ENCODE measurements at regions not wholly inside any gene's neighbourhood (a gene's known extent, or its start where the extent isn't known, plus 50 kb on each side); places are given as distances from the start of the nearest gene placed in this dataset.

- H4K20me1 ChIP-seq (ENCODE audit: control insufficient read depth, insufficient read depth, low read length, poor library complexity, severe bottlenecking), result no peaks in the 10 kb centered on the region
- intact Hi-C loops (cut with micrococcal nuclease), result no loop called here
- Mint-ChIP-seq H3K4me3 (no peak overlapping the region), H3K9me3 (ENCODE audit: insufficient read depth) (peaks cover 3% of the 10 kb centered on the region), H3K27me3 (peaks cover 3% of the 10 kb centered on the region), H3K27ac (no peak overlapping the region), H3K4me1 (no peaks in the 10 kb centered on the region)
- TF ChIP-seq CTCF (IDR thresholded peaks at IDR 0.05) (no peak), EZH2 (IDR thresholded peaks at IDR 0.05; ENCODE audit: borderline replicate concordance, insufficient read depth, low read depth, low read length, poor library complexity, severe bottlenecking) (no peak)
- no peak overlapping the region for H3K4me3 ChIP-seq (ENCODE audit: control extremely low read depth in 1 of 5, extremely low read depth in 1 of 5, insufficient read depth in 1 of 5, low read depth in 2 of 5, low read length in 4 of 5)
- ChIA-PET POLR2A (no interaction called here), CTCF (no interaction called here)
- DNase-seq, result no peak
- H3K9ac ChIP-seq (ENCODE audit: low read length), result no peak overlapping the region
- WGBS (ENCODE audit: insufficient coverage), result no CpG with 5 or more reads among the region's 1 CpG
- peaks cover 0 to 3% (median 1%) of the 10 kb centered on the region in 3 donors for H3K9me3 ChIP-seq (ENCODE audit: control extremely low read depth in 1 of 3, control insufficient read depth in 2 of 3, insufficient read depth in 1 of 3, low read length in 2 of 3)
- ATAC-seq (ENCODE audit: low read depth), result no peak
- H3K79me2 ChIP-seq (ENCODE audit: control insufficient read depth, insufficient read depth, low read length), result no peaks in the 10 kb centered on the region
- H3K4me2 ChIP-seq (replicated peaks; ENCODE audit: low read depth, low read length, poor library complexity, severe bottlenecking), result no peak overlapping the region
- no peaks in the 10 kb centered on the region for H3K36me3 ChIP-seq (replicated peaks in 1 of 2; ENCODE audit: control extremely low read depth in 1 of 2, control insufficient read depth in 1 of 2, extremely low read depth in 1 of 2, insufficient read depth in 2 of 2, low read length in 1 of 2)
- no peaks in the 10 kb centered on the region for H3K27me3 ChIP-seq (replicated peaks in 1 of 4; ENCODE audit: control extremely low read depth in 1 of 4, control insufficient read depth in 3 of 4, insufficient read depth in 4 of 4, low read length in 3 of 4)
- no peaks in the 10 kb centered on the region for H3K4me1 ChIP-seq (ENCODE audit: control insufficient read depth in 2 of 2, insufficient read depth in 2 of 2, low read length in 2 of 2)
- no peak overlapping the region for H3K27ac ChIP-seq (ENCODE audit: low read length in 2 of 2)
- H2AFZ ChIP-seq (ENCODE audit: insufficient read depth, low read depth, low read length, poor library complexity, severe bottlenecking), result no peak overlapping the region
Measured at GRCh38 chr13:79149210-79149609, 256.8 kb downstream of the RBM26 start.

- H3K36me3 ChIP-seq (replicated peaks in 1 of 2; ENCODE audit: control extremely low read depth in 1 of 2, control insufficient read depth in 1 of 2, extremely low read depth in 1 of 2, insufficient read depth in 2 of 2, low read length in 1 of 2), result no peaks in the 10 kb centered on the region
- ChIA-PET POLR2A (no interaction called here), CTCF (no interaction called here)
- intact Hi-C loops (cut with micrococcal nuclease), result no loop called here
- H3K27ac ChIP-seq (ENCODE audit: low read length in 2 of 2), result no peak overlapping the region
- H4K20me1 ChIP-seq (ENCODE audit: control insufficient read depth, insufficient read depth, low read length, poor library complexity, severe bottlenecking), result no peaks in the 10 kb centered on the region
- H3K4me2 ChIP-seq (replicated peaks; ENCODE audit: low read depth, low read length, poor library complexity, severe bottlenecking), result no peak overlapping the region
- no peaks in the 10 kb centered on the region for H3K4me1 ChIP-seq (ENCODE audit: control insufficient read depth in 2 of 2, insufficient read depth in 2 of 2, low read length in 2 of 2)
- no peak overlapping the region for H3K9ac ChIP-seq (ENCODE audit: low read length)
- Mint-ChIP-seq H3K27ac (no peak overlapping the region), H3K4me1 (no peaks in the 10 kb centered on the region), H3K4me3 (no peak overlapping the region), H3K27me3 (peaks cover 3% of the 10 kb centered on the region), H3K9me3 (ENCODE audit: insufficient read depth) (no peaks in the 10 kb centered on the region)
- H2AFZ ChIP-seq (ENCODE audit: insufficient read depth, low read depth, low read length, poor library complexity, severe bottlenecking), result no peak overlapping the region
- H3K4me3 ChIP-seq (ENCODE audit: control extremely low read depth in 1 of 5, extremely low read depth in 1 of 5, insufficient read depth in 1 of 5, low read depth in 2 of 5, low read length in 4 of 5), result no peak overlapping the region
- 83% methylated on average over 1 of the region's 3 CpGs for WGBS (ENCODE audit: insufficient coverage)
- no peaks in the 10 kb centered on the region for H3K27me3 ChIP-seq (replicated peaks in 1 of 4; ENCODE audit: control extremely low read depth in 1 of 4, control insufficient read depth in 3 of 4, insufficient read depth in 4 of 4, low read length in 3 of 4)
- ATAC-seq (ENCODE audit: low read depth) (no peak), DNase-seq (no peak)
- no peaks in the 10 kb centered on the region for H3K79me2 ChIP-seq (ENCODE audit: control insufficient read depth, insufficient read depth, low read length)
- H3K9me3 ChIP-seq (ENCODE audit: control extremely low read depth in 1 of 3, control insufficient read depth in 2 of 3, insufficient read depth in 1 of 3, low read length in 2 of 3), result no peaks in the 10 kb centered on the region
- TF ChIP-seq CTCF (IDR thresholded peaks at IDR 0.05) (no peak), EZH2 (IDR thresholded peaks at IDR 0.05; ENCODE audit: borderline replicate concordance, insufficient read depth, low read depth, low read length, poor library complexity, severe bottlenecking) (no peak)
Measured at GRCh38 chr13:79141082-79141481, 265.0 kb downstream of the RBM26 start.
